Panc1 (cell line): ENCODE measurements at regions not wholly inside any gene's neighbourhood (a gene's known extent, or its start where the extent isn't known, plus 50 kb on each side); places are given as distances from the start of the nearest gene placed in this dataset.

Source experiments
- ATAC-seq: fragments of 200-7000 bp; cut with Tn5 transposase; 2 replicates; pipeline ENCODE4 v1.9.1; 2020; ENCODE audit warnings: mild to moderate bottlenecking, moderate library complexity
- BruUV-seq: library from RNA; stranded (reverse); fragments of 400-500 nt; replicated peaks from 2 replicates; lab custom pipeline; 2021; lab: Mats Ljungman, UMichigan
- CTCF ChIA-PET: fragments of 300-600 bp; sonication (Branson Sonifier 250); formaldehyde crosslinking; loops from one replicate; lab custom pipeline; 2022; ENCODE audit warnings: antibody characterized with exemption; lab: Charles Lee
- POLR2A ChIA-PET: fragments of 300-600 bp; sonication (Branson Sonifier 250); formaldehyde crosslinking; loops from one replicate; lab custom pipeline; 2022; ENCODE audit warnings: antibody characterized with exemption; lab: Charles Lee
- DNase-seq: peaks from one replicate; pipeline ENCODE4 v3.0.0-alpha.2; 2010; ENCODE audit warnings: low read depth, low spot score
- H3K27ac ChIP-seq: 2 replicates; pipeline ENCODE4 v1.5.1; 2011; ENCODE audit warnings: mild to moderate bottlenecking, low read length, inconsistent platforms
- H3K27me3 ChIP-seq: fragments of 200-500 bp; sonication (Bioruptor generic); 2 replicates; pipeline ENCODE4 v1.6.0; 2014; ENCODE audit warnings: low read length, inconsistent platforms; ENCODE audit not compliant: control insufficient read depth, insufficient read depth
- H3K36me3 ChIP-seq: fragments of 200-500 bp; sonication (Bioruptor generic); 2 replicates; pipeline ENCODE4 v1.5.1; 2014; ENCODE audit warnings: inconsistent platforms, mild to moderate bottlenecking, low read length, moderate library complexity; ENCODE audit not compliant: control insufficient read depth, insufficient read depth
- H3K4me1 ChIP-seq: 2 replicates; pipeline ENCODE4 v1.5.1; 2011; ENCODE audit warnings: inconsistent platforms, mild to moderate bottlenecking, low read length, moderate library complexity; ENCODE audit not compliant: control insufficient read depth, insufficient read depth
- H3K4me3 ChIP-seq, 2 experiments: 2 replicates each; pipeline ENCODE4 v1.5.1; 2011 to 2012; ENCODE audit warnings: low read depth in 2 of 2, low read length in 2 of 2, mild to moderate bottlenecking in 2 of 2, inconsistent platforms in 1 of 2, moderate library complexity in 1 of 2
- H3K9me3 ChIP-seq: fragments of 200-500 bp; sonication (Bioruptor generic); 2 replicates; pipeline ENCODE4 v1.5.1; 2014; ENCODE audit warnings: low read depth, mild to moderate bottlenecking, inconsistent platforms, low read length, moderate library complexity; ENCODE audit not compliant: control insufficient read depth, insufficient read depth
- POLR2AphosphoS5 ChIP-seq: IDR thresholded peaks from 2 replicates; pipeline ENCODE4 v1.6.1; 2012; ENCODE audit warnings: mild to moderate bottlenecking, low read depth, low read length, moderate library complexity
- SIN3A ChIP-seq: IDR thresholded peaks from 2 replicates; pipeline ENCODE4 v1.6.1; 2012; ENCODE audit warnings: low read depth, mild to moderate bottlenecking, low read length, moderate library complexity, borderline replicate concordance; ENCODE audit not compliant: insufficient read depth
- TCF7L2 ChIP-seq: IDR thresholded peaks from 2 replicates; pipeline ENCODE4 v1.6.1; 2011; ENCODE audit warnings: mild to moderate bottlenecking, low read depth, low read length, inconsistent platforms
- in situ Hi-C: cut with HindIII; loops from 2 replicates; pipeline ENCODE4 v1.10.0; 2016; ENCODE audit warnings: low sequenced_read_pairs, low pct_unique_long_range_greater_than_20kb
- intact Hi-C: fragments of 100-400 bp; cut with micrococcal nuclease; formaldehyde crosslinking; loops from one replicate; pipeline ENCODE4 v1.10.0; 2022; ENCODE audit not compliant: unreplicated experiment
- TF ChIP-seq, protein P1 (sequence below): fragments of 450-650 bp; IDR thresholded peaks from 2 replicates; pipeline ENCODE4 v1.5.1; 2017; ENCODE audit warnings: mild to moderate bottlenecking
- TF ChIP-seq, protein P2 (sequence below), 2 experiments: IDR thresholded peaks; 2 replicates each; pipeline ENCODE4 v1.6.1; 2011 to 2012; ENCODE audit warnings: low read depth in 2 of 2, control low read depth in 1 of 2, low read length in 1 of 2, mild to moderate bottlenecking in 1 of 2, moderate library complexity in 1 of 2; ENCODE audit not compliant: insufficient read depth in 1 of 2

DNA sequence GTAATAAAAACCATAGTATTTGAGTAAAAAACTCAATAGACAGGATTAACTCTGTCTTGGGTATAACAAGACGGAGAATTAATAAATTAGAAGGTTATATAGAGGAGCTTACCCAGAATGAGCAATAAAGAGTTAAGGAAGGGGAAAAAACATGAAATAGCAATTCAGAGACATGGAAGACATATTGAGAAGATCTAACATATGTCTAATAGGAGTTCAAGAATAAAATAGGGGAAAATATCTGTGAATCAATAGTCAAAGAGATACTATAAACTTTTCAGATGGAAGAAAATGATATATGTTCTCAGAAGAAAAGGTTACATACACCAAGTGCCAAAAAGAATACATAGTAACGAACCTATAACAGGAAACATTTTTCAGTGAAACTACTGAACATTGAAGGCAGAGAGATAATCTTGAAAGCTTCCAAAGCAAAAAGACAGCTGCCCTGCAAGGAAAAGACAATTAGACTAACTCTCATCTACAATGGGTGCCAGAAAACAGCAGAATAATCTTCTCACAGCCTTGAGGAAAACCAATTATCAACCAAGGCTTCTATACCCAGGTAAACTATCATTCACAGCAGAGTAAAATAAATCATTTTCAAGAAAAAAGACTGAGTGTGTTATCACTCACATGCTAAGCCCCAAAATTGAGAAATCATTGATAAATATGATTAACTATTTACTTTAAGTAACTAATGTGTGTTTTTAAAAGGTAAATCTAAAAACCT, 106.0 kb downstream of the ENC1 start:
- no TSS peak for BruUV-seq
- CTCF ChIA-PET: no interaction called here
- Histone ChIP-seq H3K27me3 (no peaks in the 10 kb centered on the region), H3K9me3 (peaks cover 12% of the 10 kb centered on the region; the same call in 1 of the 2 replicates), H3K4me3 (no peak overlapping the region), H3K4me1 (no peaks in the 10 kb centered on the region), H3K27ac (no peak overlapping the region), H3K36me3 (no peaks in the 10 kb centered on the region)
- in situ Hi-C loops (no loop called here), intact Hi-C loops (no loop called here)
- ATAC-seq (no peak), DNase-seq (no peak)
- TF ChIP-seq POLR2AphosphoS5 (no peak), TCF7L2 (no peak), SIN3A (no peak)
- TF ChIP-seq, protein P1, sequence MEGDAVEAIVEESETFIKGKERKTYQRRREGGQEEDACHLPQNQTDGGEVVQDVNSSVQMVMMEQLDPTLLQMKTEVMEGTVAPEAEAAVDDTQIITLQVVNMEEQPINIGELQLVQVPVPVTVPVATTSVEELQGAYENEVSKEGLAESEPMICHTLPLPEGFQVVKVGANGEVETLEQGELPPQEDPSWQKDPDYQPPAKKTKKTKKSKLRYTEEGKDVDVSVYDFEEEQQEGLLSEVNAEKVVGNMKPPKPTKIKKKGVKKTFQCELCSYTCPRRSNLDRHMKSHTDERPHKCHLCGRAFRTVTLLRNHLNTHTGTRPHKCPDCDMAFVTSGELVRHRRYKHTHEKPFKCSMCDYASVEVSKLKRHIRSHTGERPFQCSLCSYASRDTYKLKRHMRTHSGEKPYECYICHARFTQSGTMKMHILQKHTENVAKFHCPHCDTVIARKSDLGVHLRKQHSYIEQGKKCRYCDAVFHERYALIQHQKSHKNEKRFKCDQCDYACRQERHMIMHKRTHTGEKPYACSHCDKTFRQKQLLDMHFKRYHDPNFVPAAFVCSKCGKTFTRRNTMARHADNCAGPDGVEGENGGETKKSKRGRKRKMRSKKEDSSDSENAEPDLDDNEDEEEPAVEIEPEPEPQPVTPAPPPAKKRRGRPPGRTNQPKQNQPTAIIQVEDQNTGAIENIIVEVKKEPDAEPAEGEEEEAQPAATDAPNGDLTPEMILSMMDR: no peak
- TF ChIP-seq, protein P2, sequence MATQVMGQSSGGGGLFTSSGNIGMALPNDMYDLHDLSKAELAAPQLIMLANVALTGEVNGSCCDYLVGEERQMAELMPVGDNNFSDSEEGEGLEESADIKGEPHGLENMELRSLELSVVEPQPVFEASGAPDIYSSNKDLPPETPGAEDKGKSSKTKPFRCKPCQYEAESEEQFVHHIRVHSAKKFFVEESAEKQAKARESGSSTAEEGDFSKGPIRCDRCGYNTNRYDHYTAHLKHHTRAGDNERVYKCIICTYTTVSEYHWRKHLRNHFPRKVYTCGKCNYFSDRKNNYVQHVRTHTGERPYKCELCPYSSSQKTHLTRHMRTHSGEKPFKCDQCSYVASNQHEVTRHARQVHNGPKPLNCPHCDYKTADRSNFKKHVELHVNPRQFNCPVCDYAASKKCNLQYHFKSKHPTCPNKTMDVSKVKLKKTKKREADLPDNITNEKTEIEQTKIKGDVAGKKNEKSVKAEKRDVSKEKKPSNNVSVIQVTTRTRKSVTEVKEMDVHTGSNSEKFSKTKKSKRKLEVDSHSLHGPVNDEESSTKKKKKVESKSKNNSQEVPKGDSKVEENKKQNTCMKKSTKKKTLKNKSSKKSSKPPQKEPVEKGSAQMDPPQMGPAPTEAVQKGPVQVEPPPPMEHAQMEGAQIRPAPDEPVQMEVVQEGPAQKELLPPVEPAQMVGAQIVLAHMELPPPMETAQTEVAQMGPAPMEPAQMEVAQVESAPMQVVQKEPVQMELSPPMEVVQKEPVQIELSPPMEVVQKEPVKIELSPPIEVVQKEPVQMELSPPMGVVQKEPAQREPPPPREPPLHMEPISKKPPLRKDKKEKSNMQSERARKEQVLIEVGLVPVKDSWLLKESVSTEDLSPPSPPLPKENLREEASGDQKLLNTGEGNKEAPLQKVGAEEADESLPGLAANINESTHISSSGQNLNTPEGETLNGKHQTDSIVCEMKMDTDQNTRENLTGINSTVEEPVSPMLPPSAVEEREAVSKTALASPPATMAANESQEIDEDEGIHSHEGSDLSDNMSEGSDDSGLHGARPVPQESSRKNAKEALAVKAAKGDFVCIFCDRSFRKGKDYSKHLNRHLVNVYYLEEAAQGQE (IDR thresholded peaks at IDR 0.05; ENCODE audit: insufficient read depth in 1 of 2, low read depth in 2 of 2, low read length in 1 of 2): no peak
- POLR2A ChIA-PET: no interaction called here

DNA sequence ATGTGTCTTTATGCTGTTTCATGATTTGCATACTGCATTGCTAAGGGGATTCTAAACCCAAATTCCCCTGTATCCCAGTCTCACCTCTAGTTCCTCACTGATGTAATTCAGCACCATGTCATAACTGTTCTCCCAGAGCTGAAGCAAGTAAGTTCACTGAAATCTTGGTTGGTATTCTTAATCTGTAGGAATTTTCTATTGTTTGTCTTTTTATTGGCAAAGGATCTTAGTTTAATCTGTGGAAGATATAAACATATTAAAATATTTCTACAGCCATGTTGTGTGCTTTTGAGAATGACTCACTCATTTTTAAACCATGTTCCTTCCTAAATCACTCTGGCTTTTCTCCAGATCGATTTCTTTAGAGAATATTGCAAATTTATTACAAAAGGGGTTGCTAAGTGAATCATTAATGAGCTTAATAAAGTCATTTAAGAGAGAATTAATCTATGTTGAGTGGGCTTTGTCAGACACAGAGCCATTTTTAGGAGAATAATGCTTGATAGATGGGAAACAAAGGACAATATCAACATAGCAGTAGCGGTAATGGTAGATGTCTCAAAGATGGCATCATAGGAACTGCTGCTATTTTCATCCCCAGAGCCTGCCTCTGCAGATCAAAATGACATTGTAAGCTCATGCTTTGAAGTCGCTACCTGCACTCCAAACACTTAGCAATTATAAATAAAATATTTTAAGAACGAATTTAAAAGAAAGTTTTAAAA, 110.0 kb downstream of the ENC1 start:
- CTCF ChIA-PET: no interaction called here
- TF ChIP-seq, protein P2 (IDR thresholded peaks at IDR 0.05; ENCODE audit: insufficient read depth in 1 of 2, low read depth in 2 of 2, low read length in 1 of 2): no peak
- TF ChIP-seq POLR2AphosphoS5: no peak
- no peak for TF ChIP-seq TCF7L2
- TF ChIP-seq SIN3A: no peak
- TF ChIP-seq, protein P1: no peak
- H3K9me3 ChIP-seq: peaks cover 12% of the 10 kb centered on the region; the same call in 1 of the 2 replicates
- POLR2A ChIA-PET: interaction anchor here (0.6 kb wide), 1 partner anchor 12 kb away, joined by 3 read pairs; no protein-coding TSS in a partner anchor
- no peak for DNase-seq
- no peak for ATAC-seq
- H3K27me3 ChIP-seq: no peaks in the 10 kb centered on the region
- in situ Hi-C loops: no loop called here
- intact Hi-C loops: no loop called here
- H3K4me1 ChIP-seq: no peaks in the 10 kb centered on the region
- no TSS peak for BruUV-seq
- H3K27ac ChIP-seq: no peak overlapping the region
- H3K36me3 ChIP-seq: no peaks in the 10 kb centered on the region
- no peak overlapping the region for H3K4me3 ChIP-seq
